Retinal pigment epithelial cell (primary cell): ENCODE measurements at regions not wholly inside any gene's neighbourhood (a gene's known extent, or its start where the extent isn't known, plus 50 kb on each side); places are given as distances from the start of the nearest gene placed in this dataset.

Source experiments
- DNase-seq: peaks from one replicate; pipeline ENCODE4 v3.0.0-alpha.2; 2010; ENCODE audit warnings: low read depth
- H3K4me3 ChIP-seq: 2 replicates; pipeline ENCODE4 v1.5.1; 2011; ENCODE audit warnings: mild to moderate bottlenecking, low read length, control low read depth, moderate library complexity
- TF ChIP-seq, protein P1 (sequence below): conservative IDR thresholded peaks from 2 replicates; pipeline ENCODE4 v1.5.1; 2011; ENCODE audit warnings: low read depth, low read length, control low read depth, inconsistent platforms

DNA sequence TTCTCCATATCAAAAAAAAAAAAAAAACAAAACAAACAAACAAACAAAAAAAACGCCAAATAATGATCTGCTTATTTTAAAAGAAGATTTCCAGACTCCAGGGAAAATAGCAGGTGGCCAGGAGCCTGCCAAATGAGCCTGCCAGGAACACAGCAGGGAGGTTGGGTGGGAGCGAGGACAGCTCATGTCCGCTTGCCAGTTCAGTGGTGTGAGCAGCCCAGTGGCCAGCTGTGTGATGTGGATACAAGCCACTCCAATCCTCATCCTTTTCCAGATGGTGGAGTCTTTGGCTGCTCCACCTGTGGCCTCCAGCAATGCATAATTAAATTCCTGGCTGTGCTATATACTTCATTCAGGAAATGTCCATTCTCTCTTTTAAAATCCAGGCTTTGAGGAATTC is 1025.1 kb upstream of the C9orf72 start:
- no peak overlapping the region for H3K4me3 ChIP-seq
- TF ChIP-seq, protein P1, sequence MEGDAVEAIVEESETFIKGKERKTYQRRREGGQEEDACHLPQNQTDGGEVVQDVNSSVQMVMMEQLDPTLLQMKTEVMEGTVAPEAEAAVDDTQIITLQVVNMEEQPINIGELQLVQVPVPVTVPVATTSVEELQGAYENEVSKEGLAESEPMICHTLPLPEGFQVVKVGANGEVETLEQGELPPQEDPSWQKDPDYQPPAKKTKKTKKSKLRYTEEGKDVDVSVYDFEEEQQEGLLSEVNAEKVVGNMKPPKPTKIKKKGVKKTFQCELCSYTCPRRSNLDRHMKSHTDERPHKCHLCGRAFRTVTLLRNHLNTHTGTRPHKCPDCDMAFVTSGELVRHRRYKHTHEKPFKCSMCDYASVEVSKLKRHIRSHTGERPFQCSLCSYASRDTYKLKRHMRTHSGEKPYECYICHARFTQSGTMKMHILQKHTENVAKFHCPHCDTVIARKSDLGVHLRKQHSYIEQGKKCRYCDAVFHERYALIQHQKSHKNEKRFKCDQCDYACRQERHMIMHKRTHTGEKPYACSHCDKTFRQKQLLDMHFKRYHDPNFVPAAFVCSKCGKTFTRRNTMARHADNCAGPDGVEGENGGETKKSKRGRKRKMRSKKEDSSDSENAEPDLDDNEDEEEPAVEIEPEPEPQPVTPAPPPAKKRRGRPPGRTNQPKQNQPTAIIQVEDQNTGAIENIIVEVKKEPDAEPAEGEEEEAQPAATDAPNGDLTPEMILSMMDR: no peak
- no peak for DNase-seq

DNA sequence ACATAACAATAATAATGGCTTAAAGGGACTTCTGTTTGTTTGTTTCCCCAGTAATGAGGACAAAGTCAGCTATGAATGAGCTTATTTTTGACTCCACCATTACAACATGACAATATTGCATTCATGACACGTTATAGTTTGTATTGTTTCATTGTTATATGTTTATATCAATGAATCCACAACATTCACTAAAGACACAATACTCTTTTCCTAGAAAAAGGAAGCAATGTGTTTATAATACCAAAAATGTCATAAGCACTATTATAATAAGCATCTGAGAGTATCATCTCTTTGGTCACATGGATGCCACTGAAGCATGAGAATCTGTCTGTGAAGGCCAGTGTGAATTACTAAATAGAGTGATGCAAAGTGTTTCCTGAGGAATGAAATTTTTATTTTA is 1026.9 kb upstream of the C9orf72 start:
- no peak for DNase-seq
- TF ChIP-seq, protein P1: no peak

DNA sequence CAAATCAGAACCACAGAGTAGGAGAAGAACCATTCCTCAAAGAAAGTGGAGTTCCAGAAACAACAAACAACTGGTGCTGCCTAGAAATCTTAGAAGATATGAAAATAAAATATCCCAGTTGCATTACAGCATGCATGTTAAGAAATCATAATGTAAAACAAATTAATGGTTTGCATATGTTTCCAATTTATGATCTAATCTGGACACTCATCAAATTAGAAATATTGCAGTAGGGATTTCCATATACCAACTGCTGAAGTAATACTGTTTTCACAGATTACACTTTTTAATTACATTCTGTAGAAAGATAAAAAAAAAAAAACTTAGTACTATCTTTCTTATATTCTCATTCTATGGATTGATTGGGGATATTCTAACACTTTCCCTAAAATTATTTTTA is 1034.6 kb upstream of the C9orf72 start:
- TF ChIP-seq, protein P1: no peak
- no peak overlapping the region for H3K4me3 ChIP-seq
- no peak for DNase-seq

More for the DNA sequence above, 1026.9 kb upstream of the C9orf72 start:
- no peak overlapping the region for H3K4me3 ChIP-seq

DNA sequence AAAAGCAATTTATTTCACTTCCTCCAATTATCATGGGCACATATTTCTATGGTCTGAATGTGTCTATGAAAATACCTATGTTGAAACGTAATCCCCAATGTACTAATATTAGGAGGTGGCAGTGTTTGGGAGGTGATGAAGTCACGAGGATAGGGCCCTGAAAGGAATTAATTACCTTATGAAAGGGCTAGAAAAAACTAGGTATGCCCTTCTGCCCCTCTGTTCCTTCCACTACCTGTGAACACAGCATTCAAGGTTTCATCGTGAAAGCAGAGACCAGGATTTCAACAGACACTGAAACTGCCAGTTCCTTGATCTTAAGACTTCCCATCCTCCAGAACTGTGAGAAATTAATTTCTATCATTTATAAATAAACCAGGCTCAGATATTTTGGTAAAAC is 1037.1 kb upstream of the C9orf72 start:
- H3K4me3 ChIP-seq: no peak overlapping the region
- DNase-seq: no peak
- TF ChIP-seq, protein P1: no peak

DNA sequence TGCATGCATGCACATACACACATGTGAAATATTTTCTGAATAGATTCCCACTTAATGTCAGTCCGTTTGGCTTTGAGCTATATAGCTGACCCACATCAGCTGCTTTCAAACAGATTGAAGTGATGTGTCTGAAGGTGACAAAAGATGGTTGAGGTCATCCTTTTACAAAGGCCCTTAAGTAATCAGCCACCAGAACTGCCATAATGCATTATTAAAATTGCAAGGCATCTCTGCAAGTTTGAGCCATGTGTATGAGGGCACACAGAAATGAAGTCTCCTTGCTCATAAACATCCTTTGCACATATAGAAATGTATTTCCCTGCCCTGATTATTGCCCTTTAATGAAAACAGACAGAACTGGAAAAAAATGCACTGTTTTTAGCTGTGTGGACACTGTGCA is 1043.0 kb upstream of the C9orf72 start:
- no peak for DNase-seq
- H3K4me3 ChIP-seq: no peak overlapping the region
- TF ChIP-seq, protein P1: no peak

DNA sequence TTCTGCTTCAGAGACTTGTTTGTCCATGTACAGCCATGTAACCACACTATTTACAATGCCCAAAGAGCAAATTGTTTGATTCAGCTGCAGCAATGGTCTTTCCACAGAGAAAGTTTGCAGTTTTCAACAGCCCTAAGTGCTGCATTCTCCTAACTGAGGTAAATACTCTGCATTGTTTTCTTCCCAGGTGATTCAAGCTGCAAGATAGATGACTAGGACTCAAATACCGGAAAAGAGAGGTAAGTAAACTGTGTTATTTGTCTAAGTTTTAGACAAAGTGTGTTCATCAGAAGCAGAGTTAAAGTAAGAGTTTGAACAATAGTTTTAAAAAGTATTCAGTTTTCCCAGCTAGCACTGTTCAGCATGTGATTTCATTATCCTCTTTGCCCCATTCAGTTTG is 1046.7 kb upstream of the C9orf72 start:
- TF ChIP-seq, protein P1: no peak
- no peak for DNase-seq
- H3K4me3 ChIP-seq: no peak overlapping the region

DNA sequence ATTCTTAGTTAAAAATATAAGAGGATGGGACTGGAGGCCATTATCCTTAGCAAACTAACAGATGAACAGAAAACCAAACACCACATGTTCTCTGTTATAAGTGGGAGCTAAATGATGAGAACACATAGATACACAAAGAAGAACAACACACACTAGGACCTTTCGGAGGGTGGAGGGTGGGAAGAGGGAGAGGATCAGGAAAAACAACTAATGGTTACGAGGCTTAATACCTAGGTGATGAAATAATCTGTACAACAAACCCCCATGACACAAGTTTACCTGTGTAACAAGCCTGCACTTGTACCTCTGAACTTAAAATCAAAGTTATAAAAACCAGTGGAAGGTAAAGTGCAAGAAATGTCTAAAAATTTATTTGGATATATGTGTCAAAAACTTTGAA is 1047.4 kb upstream of the C9orf72 start:
- no peak overlapping the region for H3K4me3 ChIP-seq
- TF ChIP-seq, protein P1: no peak
- DNase-seq: no peak
